ENCODE measurements at regions not wholly inside any gene's neighbourhood (a gene's known extent, or its start where the extent isn't known, plus 50 kb on each side); places are given as distances from the start of the nearest gene placed in this dataset.

DNA sequence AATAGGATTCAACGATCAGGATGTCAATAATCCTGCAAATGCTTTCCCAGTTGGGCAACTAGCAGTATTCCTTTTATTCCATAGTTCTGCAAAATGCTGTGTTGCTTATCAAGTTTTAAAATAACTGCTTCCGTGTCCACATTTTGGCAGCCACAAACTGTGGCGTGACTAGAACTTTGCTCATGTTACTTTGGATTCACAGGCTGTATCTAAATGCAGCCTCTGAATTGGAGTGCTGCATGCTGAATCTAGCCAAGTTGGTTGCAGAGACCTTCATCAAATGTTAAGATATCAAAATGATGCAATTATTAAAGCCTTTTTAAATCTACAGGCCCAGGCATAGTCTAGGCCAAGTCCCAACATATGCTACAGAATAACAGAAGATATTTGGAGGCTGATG, 249.2 kb downstream of the NR2F1-AS1 start:
- H3K27me3 ChIP-seq (replicated peaks) = no peaks in the 10 kb centered on the region
- H3K27ac ChIP-seq = no peak overlapping the region
- H3K36me3 ChIP-seq = no peaks in the 10 kb centered on the region
- H3K9me3 ChIP-seq (replicated peaks) = no peaks in the 10 kb centered on the region
- H3K4me1 ChIP-seq (replicated peaks) = no peaks in the 10 kb centered on the region
- no peak for DNase-seq (ENCODE audit: low read depth in 1 of 2, low spot score in 2 of 2)
- H3K4me3 ChIP-seq = no peak overlapping the region

DNA sequence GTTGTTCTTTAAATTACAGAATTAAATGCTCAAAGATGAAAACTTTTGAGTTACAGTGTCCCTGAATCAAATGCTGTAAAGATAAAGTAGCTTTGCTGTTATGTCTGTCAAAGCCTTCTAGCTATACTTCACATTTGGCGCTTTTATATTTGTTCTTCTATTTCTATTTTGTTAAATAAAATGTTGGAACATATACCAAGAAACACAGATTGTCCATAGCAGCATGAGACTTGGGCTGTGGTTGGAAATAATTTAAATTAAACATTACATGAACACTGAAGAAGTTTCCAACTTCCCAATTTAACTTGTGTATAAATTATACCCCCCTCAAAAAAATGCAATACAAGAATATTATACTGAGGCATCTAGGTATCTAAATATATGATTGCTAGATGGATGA, 249.8 kb downstream of the NR2F1-AS1 start:
- no peak overlapping the region for H3K4me3 ChIP-seq
- H3K27me3 ChIP-seq (replicated peaks) = no peaks in the 10 kb centered on the region
- H3K27ac ChIP-seq = no peak overlapping the region

GRCh38 chr5:93330506-93330905, 250.5 kb downstream of the NR2F1-AS1 start:
- H3K27ac ChIP-seq = no peak overlapping the region
- no peaks in the 10 kb centered on the region for H3K4me1 ChIP-seq (replicated peaks)
- H3K27me3 ChIP-seq (replicated peaks) = no peaks in the 10 kb centered on the region
- no peak for DNase-seq (ENCODE audit: low read depth in 1 of 2, low spot score in 2 of 2)
- H3K4me3 ChIP-seq = no peak overlapping the region
- H3K9me3 ChIP-seq (replicated peaks) = no peaks in the 10 kb centered on the region
- H3K36me3 ChIP-seq = no peaks in the 10 kb centered on the region

More for the DNA sequence above, 249.8 kb downstream of the NR2F1-AS1 start:
- no peaks in the 10 kb centered on the region for H3K4me1 ChIP-seq (replicated peaks)
- no peak for DNase-seq (ENCODE audit: low read depth in 1 of 2, low spot score in 2 of 2)
- no peaks in the 10 kb centered on the region for H3K9me3 ChIP-seq (replicated peaks)
- no peaks in the 10 kb centered on the region for H3K36me3 ChIP-seq

DNA sequence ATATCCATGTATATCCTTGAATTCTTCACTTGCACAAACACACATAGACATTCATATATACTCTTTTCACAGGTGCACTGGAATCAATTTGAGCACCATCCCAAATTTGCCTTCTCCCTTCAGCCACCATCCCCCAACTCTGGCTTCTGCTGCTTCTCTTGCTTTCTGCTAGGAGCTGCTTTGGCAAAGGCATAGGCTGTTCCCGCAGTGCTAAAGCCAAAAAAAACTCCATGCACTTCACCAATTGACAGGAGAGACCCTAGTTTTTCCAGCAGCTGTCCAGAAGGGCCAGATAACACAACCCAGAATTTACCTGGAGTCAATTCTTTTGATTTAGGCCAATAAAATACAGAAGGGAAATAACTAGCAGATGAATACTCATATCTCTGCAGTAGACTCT, 251.3 kb downstream of the NR2F1-AS1 start:
- no peak overlapping the region for H3K4me3 ChIP-seq
- H3K4me1 ChIP-seq (replicated peaks) = no peaks in the 10 kb centered on the region
- H3K9me3 ChIP-seq (replicated peaks) = no peaks in the 10 kb centered on the region

GRCh38 chr5:93328833-93329232, 252.2 kb downstream of the NR2F1-AS1 start:
- H3K36me3 ChIP-seq = no peaks in the 10 kb centered on the region
- no peaks in the 10 kb centered on the region for H3K9me3 ChIP-seq (replicated peaks)
- H3K27ac ChIP-seq = no peak overlapping the region
- no peaks in the 10 kb centered on the region for H3K27me3 ChIP-seq (replicated peaks)
- H3K4me1 ChIP-seq (replicated peaks) = no peaks in the 10 kb centered on the region
- no peak overlapping the region for H3K4me3 ChIP-seq
- no peak for DNase-seq (ENCODE audit: low read depth in 1 of 2, low spot score in 2 of 2)

More for the DNA sequence above, 251.3 kb downstream of the NR2F1-AS1 start:
- no peak for DNase-seq (ENCODE audit: low read depth in 1 of 2, low spot score in 2 of 2)
- no peaks in the 10 kb centered on the region for H3K27me3 ChIP-seq (replicated peaks)
- no peak overlapping the region for H3K27ac ChIP-seq
- no peaks in the 10 kb centered on the region for H3K36me3 ChIP-seq

DNA sequence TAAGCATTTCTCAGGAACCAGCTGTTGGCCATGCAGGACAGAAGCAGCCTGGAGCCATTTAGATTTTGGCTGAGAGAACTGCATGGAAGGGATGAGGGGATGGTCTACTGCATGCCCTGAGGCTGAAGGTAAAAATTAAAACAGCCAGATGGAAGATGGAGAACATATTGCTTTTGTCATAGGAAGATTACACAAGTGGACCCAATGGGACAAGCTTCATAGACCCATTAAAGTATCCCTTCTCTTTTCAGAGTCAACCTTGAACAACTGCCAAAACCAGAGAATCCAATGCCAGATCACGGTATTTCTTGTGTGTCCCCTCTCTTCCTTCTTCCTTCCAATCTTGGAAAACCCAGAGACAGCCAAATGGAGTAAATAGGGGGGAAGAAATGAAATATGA, 253.4 kb downstream of the NR2F1-AS1 start:
- Histone ChIP-seq H3K9me3 (replicated peaks) (no peaks in the 10 kb centered on the region), H3K27ac (no peak overlapping the region)
- no peak for DNase-seq (ENCODE audit: low read depth in 1 of 2, low spot score in 2 of 2)

DNA sequence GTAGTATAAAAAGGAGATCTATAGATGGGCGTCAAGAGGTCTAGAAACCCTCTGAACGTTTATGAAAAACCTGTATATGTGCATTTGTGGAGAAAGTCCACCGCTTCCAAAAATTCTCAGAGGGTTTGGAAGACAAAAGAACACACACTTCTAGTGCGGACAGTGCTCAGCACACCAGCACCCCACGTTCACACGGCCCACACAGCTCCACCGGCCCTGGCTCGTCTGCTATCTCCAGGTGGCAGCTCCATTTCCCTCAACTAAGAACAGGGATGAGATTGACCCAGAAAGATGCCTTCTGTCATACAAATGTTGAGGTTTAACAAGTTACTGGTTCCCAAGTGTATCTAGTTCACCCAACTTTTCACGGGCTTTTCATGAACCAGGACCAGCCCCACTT, 255.1 kb downstream of the NR2F1-AS1 start:
- Histone ChIP-seq H3K27me3 (replicated peaks) (no peaks in the 10 kb centered on the region), H3K4me3 (no peak overlapping the region), H3K4me1 (replicated peaks) (no peaks in the 10 kb centered on the region), H3K9me3 (replicated peaks) (no peaks in the 10 kb centered on the region), H3K27ac (no peak overlapping the region), H3K36me3 (no peaks in the 10 kb centered on the region)
- no peak for DNase-seq (ENCODE audit: low read depth in 1 of 2, low spot score in 2 of 2)

More for the DNA sequence above, 253.4 kb downstream of the NR2F1-AS1 start:
- no peaks in the 10 kb centered on the region for H3K4me1 ChIP-seq (replicated peaks)
- no peak overlapping the region for H3K4me3 ChIP-seq
- H3K27me3 ChIP-seq (replicated peaks) = no peaks in the 10 kb centered on the region
- no peaks in the 10 kb centered on the region for H3K36me3 ChIP-seq

DNA sequence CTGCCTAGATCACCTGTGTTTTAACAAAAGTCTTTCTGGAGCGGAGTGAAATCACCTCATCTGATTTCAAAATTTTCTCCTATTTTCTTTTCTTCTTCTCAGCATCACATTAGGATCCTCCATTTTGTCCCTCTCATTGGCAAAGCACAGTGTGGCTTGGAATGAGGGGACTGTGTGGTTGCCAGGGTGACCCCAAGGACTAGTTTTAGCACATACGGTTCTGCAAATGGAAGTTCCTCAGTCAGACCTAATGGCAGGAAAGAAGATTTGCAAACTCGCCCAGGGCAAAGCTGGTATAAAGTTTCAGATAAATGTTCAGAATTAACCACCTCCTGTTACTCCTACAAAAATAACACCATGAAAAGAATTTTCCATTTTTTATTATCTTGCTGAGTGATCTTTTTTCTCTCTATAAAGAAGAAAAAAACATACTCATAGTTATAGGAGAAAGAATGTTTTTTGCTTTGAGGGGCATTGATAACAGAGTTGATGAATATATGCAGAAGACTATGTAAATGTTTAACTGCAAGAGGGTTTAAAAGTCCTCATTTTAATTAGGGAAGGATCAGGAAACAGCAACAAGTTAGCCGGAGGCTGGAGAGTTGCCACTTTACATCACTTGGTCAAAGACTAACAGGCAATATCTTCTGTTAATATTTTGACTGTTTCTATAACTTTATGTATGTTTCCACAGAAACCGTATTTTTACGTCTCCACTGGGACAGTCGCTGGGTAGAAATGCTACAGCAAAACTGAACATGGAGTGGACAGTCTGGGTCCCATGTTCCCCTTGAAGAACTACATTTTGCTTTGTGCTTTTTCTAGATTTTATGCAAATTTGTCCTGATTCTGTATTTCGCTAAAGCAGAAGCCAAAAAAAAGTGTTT, 257.8 kb downstream of the NR2F1-AS1 start:
- no peaks in the 10 kb centered on the region for H3K9me3 ChIP-seq (replicated peaks)
- no peaks in the 10 kb centered on the region for H3K36me3 ChIP-seq
- H3K27me3 ChIP-seq (replicated peaks) = no peaks in the 10 kb centered on the region
- no peak for DNase-seq (ENCODE audit: low read depth in 1 of 2, low spot score in 2 of 2)
- H3K4me1 ChIP-seq (replicated peaks) = no peaks in the 10 kb centered on the region
- no peak overlapping the region for H3K4me3 ChIP-seq
- H3K27ac ChIP-seq = no peak overlapping the region

DNA sequence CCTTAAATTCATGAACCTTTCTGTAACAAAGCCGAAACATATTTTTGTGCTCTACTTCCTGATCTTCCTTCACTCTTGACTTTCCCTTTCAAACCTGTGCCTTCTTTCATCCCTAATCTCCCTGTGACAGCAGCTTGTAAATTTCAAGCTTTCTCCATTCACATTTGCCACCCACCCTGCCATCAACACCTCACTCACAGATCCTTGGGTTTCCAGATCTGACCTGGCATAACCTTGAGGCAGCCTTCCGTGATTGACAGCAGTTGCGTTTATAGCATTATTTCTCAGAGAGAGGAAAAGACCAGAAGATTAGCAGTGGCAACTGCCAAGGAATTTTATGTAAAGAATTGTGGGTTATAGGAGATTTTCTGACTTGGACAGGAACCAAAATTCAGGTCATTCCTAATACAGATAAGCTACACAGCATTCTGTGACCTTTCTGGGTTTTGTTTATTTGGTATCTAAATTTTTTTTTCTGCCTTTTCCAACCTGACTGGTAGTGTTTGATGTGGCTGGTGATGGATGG, 260.0 kb downstream of the NR2F1-AS1 start:
- H3K36me3 ChIP-seq = no peaks in the 10 kb centered on the region
- H3K9me3 ChIP-seq (replicated peaks) = no peaks in the 10 kb centered on the region
- H3K27ac ChIP-seq = no peak overlapping the region
- H3K4me3 ChIP-seq = no peak overlapping the region
- no peaks in the 10 kb centered on the region for H3K27me3 ChIP-seq (replicated peaks)
- DNase-seq (ENCODE audit: low read depth in 1 of 2, low spot score in 2 of 2) = no peak
- no peaks in the 10 kb centered on the region for H3K4me1 ChIP-seq (replicated peaks)

GRCh38 chr5:93313672-93314071, 267.3 kb downstream of the NR2F1-AS1 start:
- DNase-seq (ENCODE audit: low read depth in 1 of 2, low spot score in 2 of 2) = no peak
- no peaks in the 10 kb centered on the region for H3K4me1 ChIP-seq (replicated peaks)
- no peak overlapping the region for H3K27ac ChIP-seq
- no peaks in the 10 kb centered on the region for H3K36me3 ChIP-seq
- H3K27me3 ChIP-seq (replicated peaks) = no peaks in the 10 kb centered on the region
- H3K9me3 ChIP-seq (replicated peaks) = no peaks in the 10 kb centered on the region; the same call in 1 of the 2 replicates
- no peak overlapping the region for H3K4me3 ChIP-seq

DNA sequence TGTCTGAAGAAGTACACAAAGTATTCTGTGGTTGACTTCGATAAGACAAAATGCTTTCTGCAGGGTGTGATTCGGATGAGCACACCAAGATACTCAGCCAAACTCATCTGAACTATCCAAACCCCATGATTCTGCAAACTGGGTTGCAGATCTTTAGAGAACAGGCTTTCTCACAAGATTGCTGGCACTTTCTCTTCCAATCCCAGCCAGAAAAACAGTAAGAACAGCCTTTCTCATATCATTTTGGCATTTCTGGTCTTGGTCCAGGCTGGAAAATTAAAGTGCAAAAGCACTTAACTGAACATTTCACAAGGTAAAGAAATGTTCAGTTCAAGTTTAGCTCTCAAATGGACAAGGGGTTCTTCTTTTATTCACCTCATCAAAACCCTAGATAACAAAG, 269.1 kb downstream of the NR2F1-AS1 start:
- H3K27me3 ChIP-seq (replicated peaks) = no peaks in the 10 kb centered on the region
- no peak overlapping the region for H3K4me3 ChIP-seq
- no peaks in the 10 kb centered on the region; the same call in 1 of the 2 replicates for H3K9me3 ChIP-seq (replicated peaks)
- H3K27ac ChIP-seq = no peak overlapping the region
- DNase-seq (ENCODE audit: low read depth in 1 of 2, low spot score in 2 of 2) = no peak
- no peaks in the 10 kb centered on the region for H3K36me3 ChIP-seq
- H3K4me1 ChIP-seq (replicated peaks) = peaks cover 5% of the 10 kb centered on the region; the same call in 1 of the 2 replicates

DNA sequence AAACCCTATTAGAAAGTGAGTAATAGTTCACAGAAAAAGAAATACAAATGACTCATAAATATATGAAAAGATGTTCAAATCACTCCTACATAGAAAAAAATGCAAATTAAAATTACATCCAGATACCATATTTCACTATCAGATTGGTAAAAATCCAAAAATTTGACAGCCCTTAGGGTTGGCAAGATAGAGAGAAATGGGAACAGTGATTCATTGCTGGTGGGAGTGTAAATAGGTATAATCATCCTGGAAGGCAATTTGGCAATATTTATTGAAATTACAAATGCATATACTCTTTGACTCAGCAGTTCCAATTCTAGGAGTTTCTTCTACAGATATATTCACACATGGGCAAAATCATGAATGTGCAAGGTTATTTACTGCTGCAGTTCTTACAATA, 273.5 kb downstream of the NR2F1-AS1 start:
- no peaks in the 10 kb centered on the region for H3K27me3 ChIP-seq (replicated peaks)
- no peaks in the 10 kb centered on the region for H3K9me3 ChIP-seq (replicated peaks)
- H3K4me3 ChIP-seq = no peak overlapping the region
- no peak for DNase-seq (ENCODE audit: low read depth in 1 of 2, low spot score in 2 of 2)
- H3K36me3 ChIP-seq = no peaks in the 10 kb centered on the region
- H3K27ac ChIP-seq = no peak overlapping the region
- H3K4me1 ChIP-seq (replicated peaks) = peaks cover 5% of the 10 kb centered on the region; the same call in 1 of the 2 replicates

- no peak overlapping the region for H3K27ac ChIP-seq
- H3K27me3 ChIP-seq (replicated peaks) = no peaks in the 10 kb centered on the region
- peaks cover 5% of the 10 kb centered on the region; the same call in 1 of the 2 replicates for H3K4me1 ChIP-seq (replicated peaks)
- H3K36me3 ChIP-seq = no peaks in the 10 kb centered on the region
- H3K4me3 ChIP-seq = no peak overlapping the region
- DNase-seq (ENCODE audit: low read depth in 1 of 2, low spot score in 2 of 2) = no peak
- H3K9me3 ChIP-seq (replicated peaks) = no peaks in the 10 kb centered on the region
Measured at GRCh38 chr5:93305984-93306383, 275.0 kb downstream of the NR2F1-AS1 start.

DNA sequence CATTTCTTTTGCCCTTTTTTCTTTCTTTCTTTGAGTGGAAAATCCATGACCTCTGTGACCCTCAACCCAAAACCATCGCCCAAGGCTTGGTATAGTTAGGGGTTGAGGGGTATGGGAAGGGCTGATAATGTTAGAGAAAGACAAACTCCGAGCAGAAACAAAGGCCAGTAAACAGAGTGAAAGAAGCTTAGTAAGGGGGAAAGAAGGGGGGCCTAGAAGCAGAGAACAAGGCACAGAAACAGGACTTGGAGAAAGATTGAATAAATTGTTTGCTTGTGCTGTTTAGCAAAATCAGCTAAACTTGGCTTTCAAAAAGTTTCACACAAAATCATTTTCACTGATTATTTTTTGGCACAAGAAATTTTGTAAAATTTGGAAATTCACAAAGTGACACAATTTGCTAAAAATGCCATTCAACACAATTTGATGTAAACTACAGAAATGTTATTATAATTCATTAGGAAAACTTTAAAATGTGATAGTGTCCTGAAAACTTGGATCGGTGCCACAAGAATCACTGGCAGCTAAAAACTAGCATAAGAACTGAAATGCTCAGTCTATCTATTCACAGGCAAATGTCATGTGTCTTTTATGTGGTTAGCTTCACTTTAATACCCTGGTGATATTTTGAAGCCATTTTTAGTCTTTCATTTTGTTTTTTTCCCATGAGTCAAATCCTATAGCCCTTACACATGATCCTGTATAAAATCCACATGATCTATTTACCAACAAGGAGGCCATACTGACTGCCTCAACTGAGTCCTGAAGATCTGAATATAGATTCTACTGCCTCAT, 276.4 kb downstream of the NR2F1-AS1 start:
- Histone ChIP-seq H3K27ac (no peak overlapping the region), H3K36me3 (no peaks in the 10 kb centered on the region), H3K4me1 (replicated peaks) (peaks cover 5% of the 10 kb centered on the region; the same call in 1 of the 2 replicates), H3K9me3 (replicated peaks) (no peaks in the 10 kb centered on the region), H3K4me3 (no peak overlapping the region), H3K27me3 (replicated peaks) (no peaks in the 10 kb centered on the region)
- no peak for DNase-seq (ENCODE audit: low read depth in 1 of 2, low spot score in 2 of 2)
